ENCODE measurements at regions not wholly inside any gene's neighbourhood (a gene's known extent, or its start where the extent isn't known, plus 50 kb on each side); places are given as distances from the start of the nearest gene placed in this dataset.

DNA sequence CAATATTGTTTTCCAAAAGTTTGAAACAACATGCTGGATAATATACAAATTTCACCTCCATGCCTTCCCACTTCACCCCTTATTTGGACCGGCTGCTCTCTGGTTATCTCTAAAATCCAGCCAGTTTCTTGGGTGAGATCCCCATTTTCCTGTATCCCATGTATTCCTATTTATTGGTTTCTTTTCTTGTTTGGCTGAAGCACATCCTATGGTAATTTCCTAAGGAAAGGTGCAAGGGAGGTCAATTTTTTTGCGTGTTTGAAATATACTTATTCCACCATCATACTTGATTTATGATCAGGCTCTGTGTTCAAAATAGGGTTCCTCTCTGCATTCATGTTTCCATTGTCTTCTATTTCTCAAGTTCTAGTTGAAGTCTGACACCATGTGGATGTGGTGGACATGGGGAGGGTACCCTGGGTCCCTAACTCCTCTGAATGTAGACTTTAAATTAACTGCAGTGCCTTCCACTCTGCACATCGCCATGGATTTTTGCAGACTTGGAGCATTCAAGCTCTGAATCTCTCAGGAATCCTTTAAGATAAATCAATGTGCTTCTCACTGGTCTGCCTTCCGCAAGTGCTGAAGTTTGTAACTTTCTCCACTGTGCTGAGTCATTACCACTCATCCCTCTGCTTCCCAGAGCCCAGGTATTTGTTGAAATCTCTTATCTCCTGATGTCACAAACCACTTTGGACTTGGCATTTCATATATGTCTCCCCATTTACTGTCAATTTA is 52.1 kb upstream of the TLE3 start:
- no peak for DNase-seq

DNA sequence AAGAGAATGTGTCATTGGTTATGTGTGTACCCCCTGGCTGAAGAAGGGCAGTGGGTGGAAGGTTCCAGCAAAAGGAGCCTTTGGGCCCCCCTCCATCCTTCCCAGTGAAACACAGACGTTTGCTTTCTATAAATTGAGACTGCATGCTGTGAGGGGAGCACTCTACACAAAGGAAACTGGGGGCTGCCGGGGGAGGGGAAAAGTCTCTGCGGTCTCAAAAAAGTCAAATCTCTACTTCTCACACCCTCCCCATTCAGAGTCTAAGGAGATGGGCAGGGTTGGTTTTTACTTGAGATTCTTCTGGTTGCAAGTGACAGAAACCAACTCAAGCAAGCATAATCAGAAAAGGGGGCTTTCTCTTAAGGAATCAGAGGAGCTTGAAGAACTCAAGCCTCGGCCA is 50.1 kb upstream of the TLE3 start:
- DNase-seq, result no peak
